Body of pancreas (tissue), 4 donors: ENCODE measurements at regions not wholly inside any gene's neighbourhood (a gene's known extent, or its start where the extent isn't known, plus 50 kb on each side); places are given as distances from the start of the nearest gene placed in this dataset.

ENCODE experiments used
- CTCF ChIP-seq, 7 experiments: fragments of 450-650 bp in 4 of 7; fragments of 200-600 bp in 3 of 7; sonication (generic) in 3 of 7; IDR thresholded peaks; one replicate each; pipeline ENCODE4 v1.5.1; 2016 to 2019; ENCODE audit warnings: antibody characterized with exemption in 7 of 7
- POLR2A ChIP-seq, 3 donors: fragments of 450-650 bp; IDR thresholded peaks; one replicate each; pipeline ENCODE4 v1.6.1; 2016; ENCODE audit warnings: antibody characterized with exemption in 3 of 3, mild to moderate bottlenecking in 2 of 3

DNA sequence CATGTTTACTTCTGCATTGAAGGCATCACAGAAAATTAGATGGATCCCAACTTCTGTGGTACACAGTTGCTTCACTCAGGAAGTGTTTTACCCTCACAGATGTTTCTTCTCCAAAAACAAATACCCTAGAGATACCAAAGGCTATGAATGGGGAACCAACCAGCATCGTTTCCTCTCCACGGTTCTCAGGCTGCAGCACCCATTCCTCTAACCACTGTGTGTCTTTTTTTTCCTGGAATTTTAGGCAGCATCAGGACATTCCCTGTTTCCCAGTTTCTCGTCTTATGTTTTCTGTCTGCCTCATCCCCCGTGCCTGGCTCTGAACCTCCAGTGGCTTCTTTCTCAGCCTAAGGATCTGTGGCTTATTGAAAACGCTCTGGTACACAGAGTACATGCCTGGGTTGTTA, 72.0 kb upstream of the TBX5 start:
- TF ChIP-seq CTCF (IDR thresholded peaks at IDR 0.05) (no peak), POLR2A (IDR thresholded peaks at IDR 0.05) (no peak)
